ENCODE measurements at regions not wholly inside any gene's neighbourhood (a gene's known extent, or its start where the extent isn't known, plus 50 kb on each side); places are given as distances from the start of the nearest gene placed in this dataset.

GRCh38 chr15:69845159-69845558 is 252.6 kb downstream of the TLE3 start:
- no peaks in the 10 kb centered on the region for H3K4me1 ChIP-seq
- no peak for TF ChIP-seq CTCF (IDR thresholded peaks at IDR 0.05)
- no peaks in the 10 kb centered on the region for H3K36me3 ChIP-seq
- DNase-seq, result no peak
- H3K27ac ChIP-seq, result no peak overlapping the region
- H3K4me3 ChIP-seq, result no peak overlapping the region
- intact Hi-C loops (cut with DNase I; ENCODE audit: low total_unique reads), result no loop called here
- peaks cover 0 to 3% (median 0%) of the 10 kb centered on the region in 3 donors for H3K9me3 ChIP-seq
- H3K27me3 ChIP-seq, result peaks cover 0 to 6% of the 10 kb centered on the region in 2 donors

GRCh38 chr15:69847625-69848024 is 250.1 kb downstream of the TLE3 start:
- H3K27me3 ChIP-seq, result peaks cover 0 to 9% of the 10 kb centered on the region in 2 donors
- H3K4me1 ChIP-seq, result no peaks in the 10 kb centered on the region
- intact Hi-C loops (cut with DNase I; ENCODE audit: low total_unique reads), result no loop called here
- no peak overlapping the region for H3K27ac ChIP-seq
- H3K9me3 ChIP-seq, result peaks cover 0 to 3% (median 0%) of the 10 kb centered on the region in 3 donors
- TF ChIP-seq CTCF (IDR thresholded peaks at IDR 0.05), result no peak
- DNase-seq, result no peak
- no peak overlapping the region for H3K4me3 ChIP-seq
- no peaks in the 10 kb centered on the region for H3K36me3 ChIP-seq

- DNase-seq, result no peak
- no peaks in the 10 kb centered on the region for H3K4me1 ChIP-seq
- intact Hi-C loops (cut with DNase I; ENCODE audit: low total_unique reads), result no loop called here
- H3K27ac ChIP-seq, result no peak overlapping the region
- peaks cover 0 to 3% (median 0%) of the 10 kb centered on the region in 3 donors for H3K9me3 ChIP-seq
- no peak overlapping the region for H3K4me3 ChIP-seq
- peaks cover 0 to 9% of the 10 kb centered on the region in 2 donors for H3K27me3 ChIP-seq
- TF ChIP-seq CTCF (IDR thresholded peaks at IDR 0.05), result no peak
- no peaks in the 10 kb centered on the region for H3K36me3 ChIP-seq
Observed at GRCh38 chr15:69848096-69848495, 249.6 kb downstream of the TLE3 start.

- no peak for DNase-seq
- H3K4me1 ChIP-seq, result no peaks in the 10 kb centered on the region
- no peaks in the 10 kb centered on the region for H3K36me3 ChIP-seq
- no peak overlapping the region for H3K4me3 ChIP-seq
- H3K27me3 ChIP-seq, result peaks cover 0 to 7% of the 10 kb centered on the region in 2 donors
- H3K27ac ChIP-seq, result no peak overlapping the region
- TF ChIP-seq CTCF (IDR thresholded peaks at IDR 0.05), result no peak
- peaks cover 0 to 3% (median 0%) of the 10 kb centered on the region in 3 donors for H3K9me3 ChIP-seq
- intact Hi-C loops (cut with DNase I; ENCODE audit: low total_unique reads), result no loop called here
Observed at GRCh38 chr15:69848551-69849231, 249.0 kb downstream of the TLE3 start.

- intact Hi-C loops (cut with DNase I; ENCODE audit: low total_unique reads), result no loop called here
- TF ChIP-seq CTCF (IDR thresholded peaks at IDR 0.05), result no peak
- Histone ChIP-seq H3K9me3 (peaks cover 0 to 3% (median 0%) of the 10 kb centered on the region in 3 donors), H3K4me3 (no peak overlapping the region), H3K27ac (no peak overlapping the region), H3K4me1 (no peaks in the 10 kb centered on the region), H3K36me3 (no peaks in the 10 kb centered on the region), H3K27me3 (peaks cover 0 to 3% of the 10 kb centered on the region in 2 donors)
- DNase-seq, result no peak
Observed at GRCh38 chr15:69849232-69849610, 248.5 kb downstream of the TLE3 start.
